ENCODE measurements at regions not wholly inside any gene's neighbourhood (a gene's known extent, or its start where the extent isn't known, plus 50 kb on each side); places are given as distances from the start of the nearest gene placed in this dataset.

GRCh38 chr16:73817526-73818324 lies 478.9 kb upstream of the PSMD7 start:
- DNase-seq (ENCODE audit: low spot score), result no peak

GRCh38 chr16:73813527-73813926 lies 483.1 kb upstream of the PSMD7 start:
- no peak for DNase-seq (ENCODE audit: low spot score)

- DNase-seq (ENCODE audit: low spot score), result no peak
Measured at GRCh38 chr16:73804456-73804855, 492.2 kb upstream of the PSMD7 start.

- DNase-seq (ENCODE audit: low spot score), result no peak
Measured at GRCh38 chr16:73798471-73798870, 498.1 kb upstream of the PSMD7 start.

- DNase-seq (ENCODE audit: low spot score), result no peak
Measured at GRCh38 chr16:73797115-73797514, 499.5 kb upstream of the PSMD7 start.

GRCh38 chr16:73796241-73796640 lies 500.4 kb upstream of the PSMD7 start:
- no peak for DNase-seq (ENCODE audit: low spot score)

- no peak for DNase-seq (ENCODE audit: low spot score)
Measured at GRCh38 chr16:73794994-73795393, 501.6 kb upstream of the PSMD7 start.

- DNase-seq (ENCODE audit: low spot score), result no peak
Measured at GRCh38 chr16:73793871-73794437, 502.7 kb upstream of the PSMD7 start.

GRCh38 chr16:73793260-73793659 lies 503.4 kb upstream of the PSMD7 start:
- DNase-seq (ENCODE audit: low spot score), result no peak

GRCh38 chr16:73792199-73793020 lies 504.2 kb upstream of the PSMD7 start:
- DNase-seq (ENCODE audit: low spot score), result no peak

- DNase-seq (ENCODE audit: low spot score), result no peak
Measured at GRCh38 chr16:73781297-73781696, 515.3 kb upstream of the PSMD7 start.

- DNase-seq (ENCODE audit: low spot score), result no peak
Measured at GRCh38 chr16:73778887-73779286, 517.7 kb upstream of the PSMD7 start.

- DNase-seq (ENCODE audit: low spot score), result no peak
Measured at GRCh38 chr16:73775841-73776388, 520.7 kb upstream of the PSMD7 start.

GRCh38 chr16:73771196-73772064 lies 525.2 kb upstream of the PSMD7 start:
- no peak for DNase-seq (ENCODE audit: low spot score)

GRCh38 chr16:73768786-73769203 lies 527.8 kb upstream of the PSMD7 start:
- DNase-seq (ENCODE audit: low spot score), result no peak

- no peak for DNase-seq (ENCODE audit: low spot score)
Measured at GRCh38 chr16:73764321-73764720, 532.3 kb upstream of the PSMD7 start.

GRCh38 chr16:73756289-73757178 lies 540.1 kb upstream of the PSMD7 start:
- no peak for DNase-seq (ENCODE audit: low spot score)

- no peak for DNase-seq (ENCODE audit: low spot score)
Measured at GRCh38 chr16:73753931-73754330, 542.7 kb upstream of the PSMD7 start.

- DNase-seq (ENCODE audit: low spot score), result no peak
Measured at GRCh38 chr16:73750639-73751038, 546.0 kb upstream of the PSMD7 start.

GRCh38 chr16:73747328-73747727 lies 549.3 kb upstream of the PSMD7 start:
- no peak for DNase-seq (ENCODE audit: low spot score)

- DNase-seq (ENCODE audit: low spot score), result no peak
Measured at GRCh38 chr16:73746554-73746953, 550.1 kb upstream of the PSMD7 start.

All from ecto neural progenitor cell (in vitro differentiated cells).